ENCODE measurements at regions not wholly inside any gene's neighbourhood (a gene's known extent, or its start where the extent isn't known, plus 50 kb on each side); places are given as distances from the start of the nearest gene placed in this dataset.

- TF ChIP-seq POLR2AphosphoS5 (IDR thresholded peaks at IDR 0.05; ENCODE audit: low read depth): no peak
- TF ChIP-seq, protein P1, sequence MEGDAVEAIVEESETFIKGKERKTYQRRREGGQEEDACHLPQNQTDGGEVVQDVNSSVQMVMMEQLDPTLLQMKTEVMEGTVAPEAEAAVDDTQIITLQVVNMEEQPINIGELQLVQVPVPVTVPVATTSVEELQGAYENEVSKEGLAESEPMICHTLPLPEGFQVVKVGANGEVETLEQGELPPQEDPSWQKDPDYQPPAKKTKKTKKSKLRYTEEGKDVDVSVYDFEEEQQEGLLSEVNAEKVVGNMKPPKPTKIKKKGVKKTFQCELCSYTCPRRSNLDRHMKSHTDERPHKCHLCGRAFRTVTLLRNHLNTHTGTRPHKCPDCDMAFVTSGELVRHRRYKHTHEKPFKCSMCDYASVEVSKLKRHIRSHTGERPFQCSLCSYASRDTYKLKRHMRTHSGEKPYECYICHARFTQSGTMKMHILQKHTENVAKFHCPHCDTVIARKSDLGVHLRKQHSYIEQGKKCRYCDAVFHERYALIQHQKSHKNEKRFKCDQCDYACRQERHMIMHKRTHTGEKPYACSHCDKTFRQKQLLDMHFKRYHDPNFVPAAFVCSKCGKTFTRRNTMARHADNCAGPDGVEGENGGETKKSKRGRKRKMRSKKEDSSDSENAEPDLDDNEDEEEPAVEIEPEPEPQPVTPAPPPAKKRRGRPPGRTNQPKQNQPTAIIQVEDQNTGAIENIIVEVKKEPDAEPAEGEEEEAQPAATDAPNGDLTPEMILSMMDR (IDR thresholded peaks at IDR 0.05; ENCODE audit: insufficient read depth, low read length): no peak
- TF ChIP-seq, protein P2, sequence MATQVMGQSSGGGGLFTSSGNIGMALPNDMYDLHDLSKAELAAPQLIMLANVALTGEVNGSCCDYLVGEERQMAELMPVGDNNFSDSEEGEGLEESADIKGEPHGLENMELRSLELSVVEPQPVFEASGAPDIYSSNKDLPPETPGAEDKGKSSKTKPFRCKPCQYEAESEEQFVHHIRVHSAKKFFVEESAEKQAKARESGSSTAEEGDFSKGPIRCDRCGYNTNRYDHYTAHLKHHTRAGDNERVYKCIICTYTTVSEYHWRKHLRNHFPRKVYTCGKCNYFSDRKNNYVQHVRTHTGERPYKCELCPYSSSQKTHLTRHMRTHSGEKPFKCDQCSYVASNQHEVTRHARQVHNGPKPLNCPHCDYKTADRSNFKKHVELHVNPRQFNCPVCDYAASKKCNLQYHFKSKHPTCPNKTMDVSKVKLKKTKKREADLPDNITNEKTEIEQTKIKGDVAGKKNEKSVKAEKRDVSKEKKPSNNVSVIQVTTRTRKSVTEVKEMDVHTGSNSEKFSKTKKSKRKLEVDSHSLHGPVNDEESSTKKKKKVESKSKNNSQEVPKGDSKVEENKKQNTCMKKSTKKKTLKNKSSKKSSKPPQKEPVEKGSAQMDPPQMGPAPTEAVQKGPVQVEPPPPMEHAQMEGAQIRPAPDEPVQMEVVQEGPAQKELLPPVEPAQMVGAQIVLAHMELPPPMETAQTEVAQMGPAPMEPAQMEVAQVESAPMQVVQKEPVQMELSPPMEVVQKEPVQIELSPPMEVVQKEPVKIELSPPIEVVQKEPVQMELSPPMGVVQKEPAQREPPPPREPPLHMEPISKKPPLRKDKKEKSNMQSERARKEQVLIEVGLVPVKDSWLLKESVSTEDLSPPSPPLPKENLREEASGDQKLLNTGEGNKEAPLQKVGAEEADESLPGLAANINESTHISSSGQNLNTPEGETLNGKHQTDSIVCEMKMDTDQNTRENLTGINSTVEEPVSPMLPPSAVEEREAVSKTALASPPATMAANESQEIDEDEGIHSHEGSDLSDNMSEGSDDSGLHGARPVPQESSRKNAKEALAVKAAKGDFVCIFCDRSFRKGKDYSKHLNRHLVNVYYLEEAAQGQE (IDR thresholded peaks at IDR 0.05; ENCODE audit: insufficient replicate concordance, low read depth): no peak
- no peak for TF ChIP-seq GABPA (IDR thresholded peaks at IDR 0.05; ENCODE audit: low read depth)
Measured at GRCh38 chr2:129721846-129722245, 257.6 kb upstream of the RAB6C start.

Measured in HL-60 (cell line).